GM18873 (cell line): ENCODE measurements at regions not wholly inside any gene's neighbourhood (a gene's known extent, or its start where the extent isn't known, plus 50 kb on each side); places are given as distances from the start of the nearest gene placed in this dataset.

ENCODE experiments used
- ATAC-seq: cut with Tn5 transposase; IDR thresholded peaks from one replicate; pipeline ENCODE4 v1.9.1; 2021; ENCODE audit warnings: mild to moderate bottlenecking, moderate library complexity, moderate number of reproducible peaks; ENCODE audit not compliant: unreplicated experiment, low FRiP score

- no peak for ATAC-seq
Measured at GRCh38 chr21:35672313-35672712, 388.0 kb downstream of the SETD4 start.

GRCh38 chr21:35664683-35665082 is 395.6 kb downstream of the SETD4 start:
- no peak for ATAC-seq

DNA sequence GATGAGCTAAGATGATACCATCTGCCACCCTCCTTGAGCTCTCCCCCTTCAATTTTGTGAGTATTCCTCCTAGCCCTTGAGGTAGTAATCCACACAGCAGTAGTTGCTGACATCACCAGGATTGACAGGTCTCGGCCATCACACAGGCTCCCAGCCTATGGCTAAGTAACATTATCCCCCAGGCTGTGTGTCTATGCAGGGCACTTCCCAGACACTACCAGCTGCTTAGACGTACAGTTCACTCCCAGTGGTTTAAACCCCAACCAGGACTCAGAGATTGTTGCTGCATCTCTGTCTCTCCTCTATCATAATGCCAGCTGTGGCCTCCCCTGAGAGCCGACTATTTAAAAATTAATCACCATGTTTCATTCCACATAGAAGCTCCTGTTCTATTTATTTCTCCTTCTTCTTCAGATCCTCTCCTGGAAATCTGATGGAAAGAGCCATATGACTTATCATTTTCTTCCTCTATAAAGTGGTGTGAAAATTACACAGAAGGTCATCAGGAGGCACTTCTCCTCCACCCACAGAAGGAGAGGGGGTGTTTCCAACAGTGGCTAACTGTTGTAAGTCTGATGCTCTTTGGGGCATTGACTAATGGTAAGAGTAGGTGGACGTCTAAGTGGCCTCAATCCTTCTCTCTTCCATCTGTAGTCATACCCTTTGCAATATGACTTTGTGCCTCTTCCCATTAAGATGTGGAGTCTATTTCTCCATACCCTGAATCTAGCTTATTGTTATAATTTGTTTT is 396.3 kb downstream of the SETD4 start:
- no peak for ATAC-seq

DNA sequence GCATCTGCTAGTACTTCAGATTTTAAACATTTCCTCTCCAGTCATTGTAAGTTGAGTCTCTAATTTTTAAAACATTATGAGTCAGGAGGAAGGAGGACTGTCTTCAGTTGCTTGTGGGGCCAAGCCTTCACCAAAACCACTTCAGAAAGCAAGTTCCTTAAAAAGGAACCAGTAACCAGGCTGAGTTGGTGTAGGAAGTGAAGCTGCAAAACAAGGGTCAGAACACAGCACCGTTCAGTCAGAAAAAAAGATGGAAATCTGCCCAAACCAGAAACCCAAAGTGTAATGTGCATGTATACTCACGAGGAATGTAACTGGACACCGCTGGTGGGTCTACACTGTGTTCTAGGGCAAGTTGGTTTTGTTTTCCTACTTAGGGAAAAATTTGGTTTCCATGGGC is 402.1 kb downstream of the SETD4 start:
- no peak for ATAC-seq

- no peak for ATAC-seq
Measured at GRCh38 chr21:35652872-35653271, 407.5 kb downstream of the SETD4 start.

DNA sequence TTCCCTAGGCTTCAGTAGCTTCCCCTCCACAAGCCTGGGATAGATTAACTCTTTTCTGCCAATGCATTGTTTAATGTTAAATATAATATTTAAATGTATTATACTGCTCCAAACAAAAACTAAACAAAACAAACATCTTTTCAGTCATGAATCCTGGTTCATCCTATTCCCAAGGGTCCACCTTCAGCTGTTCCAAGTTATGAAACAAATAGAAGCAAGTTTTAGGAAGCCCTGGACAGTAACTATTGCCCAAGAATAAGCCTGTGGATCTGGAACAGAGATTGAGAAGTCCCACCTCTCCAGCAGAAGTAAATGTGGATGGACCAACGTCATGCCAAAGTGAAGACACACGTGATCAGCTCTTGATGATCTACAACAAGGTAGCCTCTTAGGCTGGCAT is 408.1 kb downstream of the SETD4 start:
- no peak for ATAC-seq

- ATAC-seq: no peak
Measured at GRCh38 chr21:35651196-35651595, 409.1 kb downstream of the SETD4 start.

DNA sequence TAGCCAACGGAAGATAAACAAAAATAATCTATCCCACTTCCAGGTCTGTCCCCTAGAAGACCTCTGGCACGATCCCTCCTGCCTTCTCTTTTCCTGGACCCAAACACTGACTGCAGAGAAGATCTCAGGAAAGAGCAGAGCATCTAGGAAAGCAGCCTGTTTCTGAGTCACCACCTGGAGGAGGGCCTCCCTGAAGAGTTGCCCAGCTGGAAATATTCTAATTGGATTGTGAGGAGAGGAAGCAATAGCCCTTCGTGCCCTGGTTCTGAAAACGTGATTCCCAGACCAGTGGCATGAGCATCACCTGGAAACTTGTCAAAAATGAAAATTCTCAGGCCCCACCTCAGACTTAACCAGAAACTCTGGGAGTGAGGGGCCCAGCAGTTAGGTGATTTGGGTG is 411.1 kb downstream of the SETD4 start:
- no peak for ATAC-seq

DNA sequence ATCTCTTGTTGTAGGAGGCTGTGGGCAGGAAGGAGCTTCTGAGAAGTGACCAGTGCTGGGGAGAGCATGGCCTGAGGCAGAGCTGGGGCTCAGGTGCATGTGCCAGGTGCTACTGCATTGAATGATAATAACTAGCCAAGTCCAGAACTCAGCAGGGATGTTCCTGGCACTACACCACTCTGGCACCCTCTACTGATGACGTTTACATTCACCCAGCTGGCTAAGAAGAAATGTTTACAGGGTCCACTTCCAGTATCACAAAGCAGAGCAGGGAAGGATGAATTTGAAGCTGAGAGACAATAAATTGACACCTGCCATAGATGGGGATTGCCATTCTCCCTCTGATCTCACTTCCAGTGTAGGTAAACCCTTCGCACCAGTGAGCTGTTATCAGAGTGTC is 411.8 kb downstream of the SETD4 start:
- no peak for ATAC-seq

GRCh38 chr21:35646606-35647005 is 413.7 kb downstream of the SETD4 start:
- ATAC-seq: no peak

- no peak for ATAC-seq
Measured at GRCh38 chr21:35645991-35646390, 414.3 kb downstream of the SETD4 start.

- ATAC-seq: no peak
Measured at GRCh38 chr21:35644523-35644922, 415.8 kb downstream of the SETD4 start.

DNA sequence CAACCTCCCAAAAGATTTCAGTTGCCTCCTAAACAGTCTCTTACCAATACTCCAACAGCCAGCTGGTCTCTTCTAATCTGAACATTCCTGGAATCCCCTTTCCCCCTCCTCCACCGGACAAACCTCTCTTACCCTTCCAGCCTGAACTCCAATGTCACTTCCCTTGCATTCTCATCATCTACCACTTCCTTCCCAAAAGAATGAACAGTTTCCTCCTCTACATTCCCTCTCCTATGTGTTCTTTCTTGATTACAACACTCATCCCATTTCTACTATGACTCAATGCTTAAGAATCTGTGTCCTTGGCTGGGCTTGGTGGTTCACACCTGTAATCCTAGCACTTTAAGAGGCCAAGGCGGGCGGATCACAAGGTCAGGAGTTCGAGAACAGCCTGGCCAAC is 417.1 kb downstream of the SETD4 start:
- ATAC-seq: no peak

- no peak for ATAC-seq
Measured at GRCh38 chr21:35641271-35642016, 418.9 kb downstream of the SETD4 start.

- no peak for ATAC-seq
Measured at GRCh38 chr21:35637431-35637830, 422.9 kb downstream of the SETD4 start.

GRCh38 chr21:35635994-35636393 is 424.3 kb downstream of the SETD4 start:
- ATAC-seq: no peak

DNA sequence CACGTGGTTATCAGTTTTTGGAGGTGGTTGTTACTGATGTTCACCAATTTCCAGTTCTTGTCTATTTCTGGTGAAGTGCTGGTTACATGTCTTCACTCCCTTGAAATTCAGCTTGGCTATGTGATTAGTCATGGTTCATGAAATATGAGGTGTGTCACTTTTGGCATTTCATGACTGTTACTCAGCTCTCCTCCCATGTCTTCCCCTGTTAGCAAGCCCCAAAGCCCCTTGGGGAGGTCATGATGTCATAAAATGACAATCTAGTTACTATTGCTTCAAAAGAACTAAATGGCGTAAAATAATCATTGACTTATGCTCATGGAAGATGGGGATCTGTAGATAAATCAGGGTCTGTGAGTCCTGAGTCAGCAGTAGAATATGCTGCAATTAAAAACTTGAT is 425.1 kb downstream of the SETD4 start:
- ATAC-seq: no peak

DNA sequence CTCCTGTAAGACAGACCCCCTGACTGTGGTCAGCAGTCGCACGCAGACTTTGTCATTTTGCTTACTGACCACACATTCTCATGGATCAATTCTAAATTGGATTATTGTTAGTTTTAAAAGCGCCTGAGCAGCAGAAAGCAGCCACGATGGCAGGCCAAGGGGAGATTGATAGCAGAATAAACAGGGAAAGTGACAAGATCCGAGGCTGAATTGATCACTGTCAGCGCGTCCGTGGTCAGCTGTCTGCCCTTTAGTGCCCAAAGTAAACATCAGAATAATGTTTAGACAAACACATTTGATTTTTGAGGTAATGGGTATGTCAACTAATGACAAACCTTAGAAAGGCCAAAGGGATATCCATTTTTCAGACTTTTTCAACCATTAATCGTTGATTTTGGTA is 426.8 kb downstream of the SETD4 start:
- no peak for ATAC-seq

GRCh38 chr21:35632711-35633110 is 427.6 kb downstream of the SETD4 start:
- ATAC-seq: no peak

GRCh38 chr21:35628316-35628715 is 432.0 kb downstream of the SETD4 start:
- ATAC-seq: no peak

DNA sequence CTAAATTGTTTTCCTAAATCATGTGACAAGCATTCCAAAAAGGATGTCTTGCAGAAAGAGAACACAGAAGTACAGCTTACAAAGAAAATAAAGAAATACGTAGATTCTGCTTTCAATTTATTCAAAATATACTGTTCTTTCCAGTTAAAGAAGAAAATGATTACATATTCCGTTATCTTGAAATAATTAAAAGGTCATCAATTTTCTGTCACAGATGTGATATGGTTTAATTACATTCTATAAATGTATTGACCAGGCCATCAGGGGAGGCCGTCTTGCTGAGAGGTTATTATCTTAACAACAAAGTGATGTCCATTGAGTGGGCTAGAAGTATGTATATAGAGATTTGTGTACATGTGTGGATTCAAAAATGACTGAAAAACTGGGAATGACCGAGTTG is 432.9 kb downstream of the SETD4 start:
- no peak for ATAC-seq

- no peak for ATAC-seq
Measured at GRCh38 chr21:35625576-35625975, 434.8 kb downstream of the SETD4 start.
